GM12891 (cell line): ENCODE measurements at regions not wholly inside any gene's neighbourhood (a gene's known extent, or its start where the extent isn't known, plus 50 kb on each side); places are given as distances from the start of the nearest gene placed in this dataset.

Experiments used
- POLR2A ChIP-seq: IDR thresholded peaks from 2 replicates; pipeline ENCODE4 v1.6.1; 2011; ENCODE audit warnings: low read depth, low read length, control low read depth
- SPI1 ChIP-seq: IDR thresholded peaks from 2 replicates; pipeline ENCODE4 v1.6.1; 2011; ENCODE audit warnings: low read depth, low read length, control low read depth
- TAF1 ChIP-seq: IDR thresholded peaks from 2 replicates; pipeline ENCODE4 v1.6.1; 2011; ENCODE audit warnings: low read depth, low read length, control low read depth

- TF ChIP-seq POLR2A (no peak), TAF1 (no peak), SPI1 (no peak)
These were observed 1015.3 kb downstream of the ARAP2 start for GRCh38 chr4:35229021-35229420.
